Testis (tissue), 2 donors: ENCODE measurements at regions not wholly inside any gene's neighbourhood (a gene's known extent, or its start where the extent isn't known, plus 50 kb on each side); places are given as distances from the start of the nearest gene placed in this dataset.

Source experiments
- POLR2A ChIP-seq: fragments of 450-650 bp; IDR thresholded peaks from one replicate; pipeline ENCODE4 v1.6.1; 2017; ENCODE audit warnings: antibody characterized with exemption, mild to moderate bottlenecking, moderate library complexity
- TF ChIP-seq, protein P1 (sequence below), 3 experiments: fragments of 450-650 bp in 2 of 3; fragments of 200-600 bp in 1 of 3; sonication (generic) in 1 of 3; IDR thresholded peaks; one replicate each; pipeline ENCODE4 v1.5.1; 2016 to 2019; ENCODE audit warnings: antibody characterized with exemption in 3 of 3, mild to moderate bottlenecking in 2 of 3, moderate library complexity in 1 of 3

DNA sequence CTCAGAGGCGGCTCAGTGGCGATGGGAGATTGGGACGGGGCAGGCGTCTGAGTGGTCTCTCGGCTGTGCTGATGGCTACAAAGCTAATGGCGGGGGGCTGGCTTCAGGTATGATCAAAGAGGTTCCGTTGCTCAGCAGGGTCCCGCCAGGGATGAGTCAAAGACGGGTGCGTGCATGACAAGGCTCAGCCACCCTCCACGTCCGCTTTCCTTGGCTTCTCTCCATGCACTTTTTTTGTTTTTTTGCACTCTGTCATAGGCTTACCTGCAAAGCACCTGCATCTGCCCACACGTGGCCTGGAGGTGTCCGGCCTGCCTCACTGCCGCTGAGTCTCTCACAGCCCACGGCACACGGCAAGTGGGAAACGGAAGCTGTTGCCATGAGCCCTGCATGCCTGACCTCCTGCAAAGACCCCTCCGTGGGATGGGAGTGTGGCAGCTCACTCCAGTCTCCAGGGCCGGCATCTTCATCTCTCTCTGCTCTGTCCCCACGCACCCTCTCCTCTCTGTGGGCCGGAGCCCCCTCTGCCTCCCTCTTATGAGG, 85.5 kb upstream of the ZNF469 start:
- TF ChIP-seq, protein P1, sequence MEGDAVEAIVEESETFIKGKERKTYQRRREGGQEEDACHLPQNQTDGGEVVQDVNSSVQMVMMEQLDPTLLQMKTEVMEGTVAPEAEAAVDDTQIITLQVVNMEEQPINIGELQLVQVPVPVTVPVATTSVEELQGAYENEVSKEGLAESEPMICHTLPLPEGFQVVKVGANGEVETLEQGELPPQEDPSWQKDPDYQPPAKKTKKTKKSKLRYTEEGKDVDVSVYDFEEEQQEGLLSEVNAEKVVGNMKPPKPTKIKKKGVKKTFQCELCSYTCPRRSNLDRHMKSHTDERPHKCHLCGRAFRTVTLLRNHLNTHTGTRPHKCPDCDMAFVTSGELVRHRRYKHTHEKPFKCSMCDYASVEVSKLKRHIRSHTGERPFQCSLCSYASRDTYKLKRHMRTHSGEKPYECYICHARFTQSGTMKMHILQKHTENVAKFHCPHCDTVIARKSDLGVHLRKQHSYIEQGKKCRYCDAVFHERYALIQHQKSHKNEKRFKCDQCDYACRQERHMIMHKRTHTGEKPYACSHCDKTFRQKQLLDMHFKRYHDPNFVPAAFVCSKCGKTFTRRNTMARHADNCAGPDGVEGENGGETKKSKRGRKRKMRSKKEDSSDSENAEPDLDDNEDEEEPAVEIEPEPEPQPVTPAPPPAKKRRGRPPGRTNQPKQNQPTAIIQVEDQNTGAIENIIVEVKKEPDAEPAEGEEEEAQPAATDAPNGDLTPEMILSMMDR (IDR thresholded peaks at IDR 0.05), result no peak
- no peak for TF ChIP-seq POLR2A
